IPS-NIHi7 (cell line): ENCODE measurements at regions not wholly inside any gene's neighbourhood (a gene's known extent, or its start where the extent isn't known, plus 50 kb on each side); places are given as distances from the start of the nearest gene placed in this dataset.

Experiments
- DNase-seq: peaks from one replicate; pipeline ENCODE4 v3.0.0; 2012; ENCODE audit warnings: mixed read lengths; ENCODE audit errors: extremely low spot score

DNA sequence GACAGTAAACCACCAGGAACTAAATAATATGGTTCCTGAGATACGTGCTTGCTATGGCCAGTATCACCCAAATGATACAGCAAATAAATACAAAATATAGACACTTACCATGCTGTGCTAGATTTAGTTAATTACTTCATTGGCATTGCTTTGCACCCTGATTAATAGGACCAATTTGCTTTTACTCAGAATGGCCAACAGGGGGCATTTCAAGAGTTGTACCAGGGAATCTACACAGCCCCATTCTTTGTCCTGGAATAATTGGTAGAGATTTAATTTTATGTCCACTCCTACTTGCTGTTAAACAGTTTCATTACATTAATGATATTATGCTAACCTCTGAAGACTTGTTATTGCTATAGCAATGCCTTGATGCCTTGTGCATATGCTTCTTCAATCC is 280.8 kb downstream of the RERGL start:
- no peak for DNase-seq

- DNase-seq, result no peak
Observed at GRCh38 chr12:17802657-17803641, 287.0 kb downstream of the RERGL start.

GRCh38 chr12:17793854-17794253 is 296.1 kb downstream of the RERGL start:
- no peak for DNase-seq

GRCh38 chr12:17778242-17778641 is 311.8 kb downstream of the RERGL start:
- no peak for DNase-seq

DNA sequence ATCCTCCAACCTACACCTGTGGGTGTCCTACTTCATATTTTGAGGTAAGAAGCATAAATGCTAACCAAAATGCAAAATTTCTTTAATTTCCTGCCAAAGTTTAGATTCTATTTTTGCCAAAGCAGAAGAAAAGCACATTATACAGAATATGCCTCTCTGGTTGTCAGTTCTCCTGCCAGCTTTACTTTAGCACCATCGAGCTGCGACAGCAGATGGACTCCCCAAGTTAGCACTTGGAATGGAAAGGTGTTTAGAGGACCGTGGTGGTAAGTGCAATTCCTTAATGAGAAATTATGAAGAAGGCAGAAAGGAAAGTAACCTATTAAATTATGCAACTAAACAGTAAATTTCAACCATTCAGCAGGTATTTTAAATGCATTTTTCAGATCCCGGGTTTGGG is 326.6 kb downstream of the RERGL start:
- DNase-seq, result no peak

- DNase-seq, result no peak
Observed at GRCh38 chr12:17759982-17760381, 330.0 kb downstream of the RERGL start.
